ENCODE measurements at regions not wholly inside any gene's neighbourhood (a gene's known extent, or its start where the extent isn't known, plus 50 kb on each side); places are given as distances from the start of the nearest gene placed in this dataset. TPM values are rescaled to one million over a fixed set of nuclear protein-coding genes. Genes with fewer than 3 reads are reported as not detected.

GRCh38 chr4:57168982-57169381 is 58.8 kb upstream of the IGFBP7 start:
- no peak for FAIRE-seq
- DNase-seq (ENCODE audit: low spot score in 2 of 2): no peak

GRCh38 chr4:57163530-57164459 is 53.6 kb upstream of the IGFBP7 start:
- DNase-seq (ENCODE audit: low spot score in 2 of 2): peak; percentile 62 to 75
- no peak for FAIRE-seq

GRCh38 chr4:57162499-57163019 is 52.4 kb upstream of the IGFBP7 start:
- DNase-seq (ENCODE audit: low spot score in 2 of 2) (no peak), FAIRE-seq (no peak)

Small RNA genes lying in the stretch of these regions (small RNA-seq; reads per million reads assigned to genes)
- not detected for gene SRIP1

Measured in frontal cortex (tissue), 4 donors.